ENCODE measurements at regions not wholly inside any gene's neighbourhood (a gene's known extent, or its start where the extent isn't known, plus 50 kb on each side); places are given as distances from the start of the nearest gene placed in this dataset.

GRCh38 chr21:22044431-22044830, 1046.2 kb downstream of the NCAM2 start:
- DNase-seq, result no peak

GRCh38 chr21:22046576-22046975, 1048.4 kb downstream of the NCAM2 start:
- DNase-seq, result no peak

- DNase-seq, result no peak
Measured at GRCh38 chr21:22056904-22057303, 1058.7 kb downstream of the NCAM2 start.

GRCh38 chr21:22062472-22063139, 1064.4 kb downstream of the NCAM2 start:
- DNase-seq, result no peak

- no peak for DNase-seq
Measured at GRCh38 chr21:22063140-22063539, 1064.9 kb downstream of the NCAM2 start.

GRCh38 chr21:22076471-22076870, 1078.3 kb downstream of the NCAM2 start:
- no peak for DNase-seq

GRCh38 chr21:22083899-22084298, 1085.7 kb downstream of the NCAM2 start:
- DNase-seq, result no peak

- DNase-seq, result no peak
Measured at GRCh38 chr21:22096314-22096713, 1098.1 kb downstream of the NCAM2 start.

- no peak for DNase-seq
Measured at GRCh38 chr21:22106720-22107410, 1108.7 kb downstream of the NCAM2 start.

GRCh38 chr21:22115746-22116145, 1117.5 kb downstream of the NCAM2 start:
- DNase-seq, result no peak

- DNase-seq, result peak; percentile 10
Measured at GRCh38 chr21:22120616-22121266, 1122.5 kb downstream of the NCAM2 start.

GRCh38 chr21:22125581-22125980, 1127.4 kb downstream of the NCAM2 start:
- DNase-seq, result no peak

- no peak for DNase-seq
Measured at GRCh38 chr21:22128671-22129070, 1130.5 kb downstream of the NCAM2 start.

- no peak for DNase-seq
Measured at GRCh38 chr21:22132358-22133071, 1134.3 kb downstream of the NCAM2 start.

GRCh38 chr21:22136740-22137139, 1138.5 kb downstream of the NCAM2 start:
- DNase-seq, result no peak

- DNase-seq, result no peak
Measured at GRCh38 chr21:22138297-22139016, 1140.2 kb downstream of the NCAM2 start.

GRCh38 chr21:22145545-22145944, 1147.3 kb downstream of the NCAM2 start:
- no peak for DNase-seq

- no peak for DNase-seq
Measured at GRCh38 chr21:22154579-22155274, 1156.5 kb downstream of the NCAM2 start.

- DNase-seq, result no peak
Measured at GRCh38 chr21:22164912-22165311, 1166.7 kb downstream of the NCAM2 start.

GRCh38 chr21:22174746-22175145, 1176.5 kb downstream of the NCAM2 start:
- DNase-seq, result no peak

GRCh38 chr21:22189278-22189677, 1191.1 kb downstream of the NCAM2 start:
- DNase-seq, result no peak

GRCh38 chr21:22191581-22191980, 1193.4 kb downstream of the NCAM2 start:
- no peak for DNase-seq
